Activated CD4-positive, alpha-beta T cell treated with anti-CD3 and anti-CD28 coated beads, Interleukin-2, amount 10 ng/mL, durations not matched to agents 24 days and 14 days (primary cell): ENCODE measurements at regions not wholly inside any gene's neighbourhood (a gene's known extent, or its start where the extent isn't known, plus 50 kb on each side); places are given as distances from the start of the nearest gene placed in this dataset.
"Not testable (repeated sequence)": the region's sequence is repeated elsewhere in the genome, so short reads cannot be mapped to it uniquely, and the experiment has no call there.

Experiments
- DNase-seq: peaks from one replicate; pipeline ENCODE4 v3.0.0; 2022
- H3K27ac Mint-ChIP-seq: one replicate; pipeline ENCODE4 v1.8.0; 2022; ENCODE audit warnings: mild to moderate bottlenecking, mixed read lengths
- H3K27me3 Mint-ChIP-seq: one replicate; pipeline ENCODE4 v1.8.0; 2022; ENCODE audit warnings: mixed read lengths
- H3K36me3 Mint-ChIP-seq: one replicate; pipeline ENCODE4 v1.8.0; 2022; ENCODE audit warnings: low read depth, mild to moderate bottlenecking, mixed read lengths
- H3K4me1 Mint-ChIP-seq: one replicate; pipeline ENCODE4 v1.8.0; 2021; ENCODE audit warnings: mixed read lengths
- H3K4me3 Mint-ChIP-seq: one replicate; pipeline ENCODE4 v1.8.0; 2022; ENCODE audit warnings: mild to moderate bottlenecking, moderate library complexity, mixed read lengths
- H3K9me3 Mint-ChIP-seq: one replicate; pipeline ENCODE4 v1.8.0; 2021; ENCODE audit warnings: mixed read lengths
- intact Hi-C: fragments of 100-400 bp; cut with micrococcal nuclease; formaldehyde crosslinking; loops from one replicate; pipeline ENCODE4 v1.15.1; 2023

DNA sequence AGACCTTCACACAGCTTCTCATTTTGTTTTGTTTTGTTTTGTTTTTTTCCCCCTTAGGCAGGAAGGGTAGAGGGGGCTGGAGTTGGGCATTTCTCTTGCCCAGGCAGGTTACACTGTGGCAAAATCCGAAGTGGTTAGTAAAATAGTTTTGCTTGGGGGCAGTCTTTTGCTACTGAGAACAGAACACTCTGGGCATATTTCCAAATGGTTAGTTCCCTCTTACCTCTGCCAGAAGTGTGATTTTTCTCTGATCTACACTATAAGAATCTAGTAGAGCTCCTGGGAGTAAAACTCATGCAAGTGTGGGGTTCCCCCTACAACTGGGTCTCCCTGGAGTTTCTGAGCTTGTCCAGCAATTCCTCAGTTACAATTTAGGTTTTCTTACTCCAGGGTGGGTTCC, 61.7 kb downstream of the NPS start:
- no peaks in the 10 kb centered on the region for H3K27me3 Mint-ChIP-seq
- H3K4me3 Mint-ChIP-seq, result no peak overlapping the region
- no peak for DNase-seq
- intact Hi-C loops, result no loop called here
- no peaks in the 10 kb centered on the region for H3K9me3 Mint-ChIP-seq
- no peaks in the 10 kb centered on the region for H3K4me1 Mint-ChIP-seq
- H3K27ac Mint-ChIP-seq, result no peak overlapping the region
- H3K36me3 Mint-ChIP-seq, result no peaks in the 10 kb centered on the region

DNA sequence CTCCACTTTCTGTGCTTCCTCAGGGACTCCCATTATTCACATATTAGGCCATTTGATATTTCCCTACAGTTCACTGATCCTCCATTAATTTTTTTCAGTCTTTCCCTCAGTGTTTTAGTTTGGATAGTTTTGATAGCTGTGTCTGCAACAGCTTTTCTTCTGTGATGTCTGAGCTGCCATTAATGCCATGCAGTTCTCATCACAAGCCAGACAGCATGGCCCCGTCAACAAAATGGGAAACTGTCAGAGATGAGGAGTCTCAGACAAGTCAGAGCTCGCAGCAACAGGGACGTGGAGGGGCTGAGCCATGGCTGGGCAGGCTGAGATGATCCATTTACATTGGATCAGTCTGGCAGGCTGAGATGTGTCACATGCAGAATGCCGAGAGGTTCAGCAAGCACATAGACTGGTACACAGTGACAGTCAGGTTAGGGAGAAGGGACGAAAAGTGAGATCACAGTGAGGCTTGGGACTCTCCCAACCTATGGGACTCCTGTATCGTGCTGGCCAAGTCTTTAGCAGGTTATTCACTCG, 65.4 kb downstream of the NPS start:
- intact Hi-C loops, result no loop called here
- Mint-ChIP-seq H3K36me3 (no peaks in the 10 kb centered on the region), H3K4me1 (no peaks in the 10 kb centered on the region), H3K27me3 (no peaks in the 10 kb centered on the region), H3K27ac (no peak overlapping the region), H3K9me3 (no peaks in the 10 kb centered on the region), H3K4me3 (no peak overlapping the region)
- no peak for DNase-seq

DNA sequence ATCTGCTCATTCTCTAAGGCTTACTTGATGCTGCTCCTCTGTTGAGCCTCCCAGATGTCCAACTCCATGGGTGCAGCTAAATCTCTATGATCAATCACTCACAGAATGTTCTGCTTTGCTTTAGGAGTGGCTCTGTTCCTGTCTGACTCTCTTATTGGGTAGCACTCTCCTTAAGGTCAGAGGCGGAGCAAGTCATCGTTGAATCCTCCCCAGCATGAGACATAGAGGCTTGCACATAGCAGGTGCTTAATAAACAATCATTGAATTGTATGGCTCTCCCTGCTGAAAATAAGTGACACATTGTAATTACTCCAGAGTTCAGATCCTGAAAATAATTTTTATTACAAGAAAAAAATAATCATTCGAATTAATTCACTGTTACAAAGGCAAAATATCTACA, 69.7 kb downstream of the NPS start:
- Mint-ChIP-seq H3K9me3 (no peaks in the 10 kb centered on the region), H3K27me3 (no peaks in the 10 kb centered on the region), H3K27ac (no peak overlapping the region), H3K36me3 (no peaks in the 10 kb centered on the region), H3K4me3 (no peak overlapping the region), H3K4me1 (no peaks in the 10 kb centered on the region)
- intact Hi-C loops, result no loop called here
- no peak for DNase-seq

DNA sequence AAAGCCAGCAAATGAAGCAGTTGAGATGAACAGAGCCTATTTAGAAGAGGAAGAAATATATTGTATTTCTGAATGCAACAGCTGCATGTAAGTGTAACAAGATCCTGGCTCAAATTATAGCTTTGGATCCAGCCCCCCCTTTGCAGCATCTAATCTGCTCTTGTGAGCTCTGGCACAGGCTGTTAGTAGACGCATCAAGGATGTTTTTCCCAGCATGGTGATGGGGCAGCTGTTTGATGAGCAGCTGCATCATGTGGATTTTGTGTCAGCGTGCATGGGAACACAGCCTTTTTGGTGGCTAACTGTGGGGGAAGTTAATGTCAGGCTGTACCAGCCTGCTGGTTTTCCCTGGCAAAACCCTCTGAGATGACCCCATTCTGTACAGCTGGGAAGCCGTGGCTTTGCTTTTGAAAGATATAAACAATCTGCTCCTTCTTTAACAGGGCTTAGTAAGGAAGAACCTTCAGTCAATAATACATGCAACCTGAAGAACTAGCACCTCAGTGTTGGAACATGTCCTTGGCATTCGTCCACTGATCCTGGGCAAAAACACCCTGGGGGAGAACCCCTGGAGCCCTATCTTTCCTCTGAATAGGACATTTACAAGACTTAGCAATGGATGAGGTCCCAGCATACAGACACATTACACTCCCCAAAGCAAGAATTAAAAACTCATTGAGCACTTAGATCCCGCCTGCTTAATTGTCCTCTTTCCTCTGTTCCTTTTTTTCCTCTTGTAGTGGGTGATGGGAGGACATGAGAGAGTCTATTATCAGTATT, 70.6 kb downstream of the NPS start:
- Mint-ChIP-seq H3K9me3 (no peaks in the 10 kb centered on the region), H3K4me1 (no peaks in the 10 kb centered on the region)
- intact Hi-C loops, result no loop called here

DNA sequence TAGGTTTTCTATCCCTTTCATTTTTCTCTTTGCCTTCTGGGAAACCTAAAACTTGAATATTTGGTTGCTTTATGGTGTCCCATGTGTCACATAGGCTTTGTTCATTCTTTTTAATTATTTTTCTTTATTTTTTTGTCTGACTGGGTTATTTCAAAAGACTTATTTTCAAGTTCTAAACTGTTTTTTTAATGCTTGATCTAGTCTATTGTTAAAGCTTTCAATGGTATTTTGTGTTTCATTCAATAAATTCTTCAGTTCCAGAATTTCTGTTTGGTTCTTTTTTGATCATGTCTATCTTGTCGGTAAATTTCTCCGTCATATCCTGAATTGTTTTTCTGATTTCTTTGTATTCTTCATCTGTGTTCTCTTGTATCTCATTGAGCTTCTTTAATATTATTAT, 86.8 kb downstream of the NPS start:
- peaks cover 17% of the 10 kb centered on the region for H3K9me3 Mint-ChIP-seq
- H3K4me3 Mint-ChIP-seq, result no peak overlapping the region
- no peaks in the 10 kb centered on the region for H3K36me3 Mint-ChIP-seq
- intact Hi-C loops, result loop anchor here (10.0 kb wide), 1 partner anchor 61 kb away; no protein-coding TSS in a partner anchor
- no peaks in the 10 kb centered on the region for H3K27me3 Mint-ChIP-seq
- no peak for DNase-seq
- H3K27ac Mint-ChIP-seq, result no peak overlapping the region
- no peaks in the 10 kb centered on the region for H3K4me1 Mint-ChIP-seq

More for the DNA sequence above, 70.6 kb downstream of the NPS start:
- Mint-ChIP-seq H3K4me3 (no peak overlapping the region), H3K27me3 (no peaks in the 10 kb centered on the region), H3K36me3 (no peaks in the 10 kb centered on the region), H3K27ac (no peak overlapping the region)
- no peak for DNase-seq

DNA sequence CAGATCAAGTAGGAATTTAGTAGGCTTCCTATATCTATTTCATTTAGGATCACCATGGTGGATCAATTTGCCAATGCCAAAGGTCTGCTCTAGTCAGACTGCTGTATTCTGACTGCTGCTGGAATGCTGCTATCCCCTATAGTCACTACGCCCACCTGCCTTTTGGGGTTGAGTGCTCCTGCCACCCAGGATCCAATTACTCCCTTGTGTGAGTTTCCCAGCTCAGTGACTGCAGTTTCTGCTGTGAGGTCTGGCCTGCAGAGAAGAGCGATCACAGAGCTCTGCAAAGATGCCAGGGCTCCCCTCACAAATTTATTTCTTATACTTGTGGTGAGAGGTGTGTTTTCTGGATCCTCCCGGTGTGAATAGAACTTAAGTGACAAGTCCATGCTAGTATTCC, 88.1 kb upstream of the FOXI2 start:
- Mint-ChIP-seq H3K4me3 (no peak overlapping the region), H3K4me1 (no peaks in the 10 kb centered on the region), H3K9me3 (no peaks in the 10 kb centered on the region), H3K27me3 (no peaks in the 10 kb centered on the region), H3K36me3 (no peaks in the 10 kb centered on the region), H3K27ac (no peak overlapping the region)
- no peak for DNase-seq
- intact Hi-C loops, result no loop called here

DNA sequence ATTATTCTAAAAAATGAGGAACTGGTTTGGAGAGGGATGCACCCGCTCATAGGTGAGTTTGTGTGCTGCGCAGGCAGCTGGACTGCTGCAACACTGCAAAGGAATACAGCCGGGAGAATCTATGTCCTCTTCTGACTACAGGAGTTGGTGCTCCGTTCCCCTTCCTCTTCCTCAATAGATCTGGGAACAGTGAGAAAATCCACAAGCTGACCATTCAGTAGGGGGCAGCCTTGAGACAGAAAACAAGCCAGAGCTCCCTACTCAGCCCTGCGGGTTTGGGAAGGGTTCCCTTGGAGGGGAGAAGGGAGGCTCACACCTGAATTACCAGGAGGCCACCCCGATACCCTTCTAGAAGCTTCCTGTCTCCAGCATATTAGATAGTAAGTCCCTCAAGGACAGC, 87.3 kb upstream of the FOXI2 start:
- no peak overlapping the region for H3K4me3 Mint-ChIP-seq
- H3K27ac Mint-ChIP-seq, result no peak overlapping the region
- H3K27me3 Mint-ChIP-seq, result no peaks in the 10 kb centered on the region
- no peaks in the 10 kb centered on the region for H3K9me3 Mint-ChIP-seq
- H3K36me3 Mint-ChIP-seq, result no peaks in the 10 kb centered on the region
- intact Hi-C loops, result no loop called here
- H3K4me1 Mint-ChIP-seq, result no peaks in the 10 kb centered on the region
- DNase-seq, result no peak

DNA sequence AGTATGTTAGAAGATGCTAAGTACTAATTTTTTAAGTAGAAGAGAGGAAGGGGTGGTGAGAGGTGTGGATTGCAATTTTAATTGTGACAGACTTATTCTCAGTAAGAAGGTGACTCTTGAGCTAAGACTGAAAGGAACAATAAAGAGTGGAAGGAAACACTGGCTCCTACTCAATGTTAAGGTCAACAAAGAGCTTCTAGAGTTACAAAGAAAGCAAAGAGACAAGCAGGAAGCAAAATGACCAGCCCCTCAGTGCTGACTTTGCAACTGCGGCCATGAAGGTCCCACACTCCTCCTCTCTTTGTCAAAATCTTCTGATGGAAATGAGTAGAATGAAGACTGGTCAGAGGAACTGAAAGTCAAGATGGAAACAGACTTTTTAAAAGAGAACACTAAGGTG, 79.9 kb upstream of the FOXI2 start:
- DNase-seq, result no peak
- Mint-ChIP-seq H3K4me1 (no peaks in the 10 kb centered on the region), H3K9me3 (no peaks in the 10 kb centered on the region), H3K27me3 (no peaks in the 10 kb centered on the region), H3K36me3 (no peaks in the 10 kb centered on the region), H3K4me3 (no peak overlapping the region), H3K27ac (no peak overlapping the region)
- intact Hi-C loops, result no loop called here

DNA sequence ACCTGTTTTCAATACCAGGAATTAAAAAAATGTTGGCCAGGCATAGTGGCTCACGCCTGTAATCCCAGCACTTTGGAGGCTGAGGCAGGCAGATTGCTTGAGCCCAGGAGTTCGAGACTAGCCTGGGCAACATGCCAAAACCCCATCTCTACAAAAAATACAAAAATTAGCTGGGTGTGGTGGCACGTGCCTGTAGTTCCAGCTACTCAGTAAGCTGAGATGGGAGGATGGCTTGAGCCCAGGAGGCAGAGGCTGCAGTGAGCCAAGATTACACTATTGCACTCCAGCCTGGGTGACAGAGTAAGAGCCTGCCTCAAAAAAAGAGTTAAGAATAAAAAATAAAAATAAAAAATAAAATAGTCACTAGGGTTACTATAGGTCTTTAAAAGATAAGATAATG, 60.6 kb upstream of the FOXI2 start:
- DNase-seq, result peak; percentile 40
- H3K9me3 Mint-ChIP-seq, H3K4me3 Mint-ChIP-seq, H3K27me3 Mint-ChIP-seq, H3K36me3 Mint-ChIP-seq, intact Hi-C loops, H3K4me1 Mint-ChIP-seq, H3K27ac Mint-ChIP-seq: not testable (repeated sequence)

DNA sequence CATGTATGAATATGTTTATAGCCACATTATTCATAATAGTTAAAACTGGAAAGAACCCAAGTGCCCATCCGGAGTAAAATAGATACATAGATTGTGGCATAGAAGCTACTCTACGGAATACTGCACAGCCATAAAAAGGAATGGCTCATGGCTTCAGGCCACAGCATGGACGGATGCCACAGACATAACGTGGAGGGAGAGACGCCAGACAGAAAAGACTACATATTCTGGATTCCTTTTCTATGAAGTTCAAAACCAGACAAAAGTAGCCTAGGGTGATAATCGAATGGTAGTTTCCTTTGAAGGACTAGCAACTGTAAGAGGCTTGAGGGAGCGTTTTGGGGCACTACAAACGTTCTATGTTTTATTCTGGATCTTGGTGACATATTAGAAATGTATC, 58.9 kb upstream of the FOXI2 start:
- intact Hi-C loops, result no loop called here
- DNase-seq, result peak; percentile 22

DNA sequence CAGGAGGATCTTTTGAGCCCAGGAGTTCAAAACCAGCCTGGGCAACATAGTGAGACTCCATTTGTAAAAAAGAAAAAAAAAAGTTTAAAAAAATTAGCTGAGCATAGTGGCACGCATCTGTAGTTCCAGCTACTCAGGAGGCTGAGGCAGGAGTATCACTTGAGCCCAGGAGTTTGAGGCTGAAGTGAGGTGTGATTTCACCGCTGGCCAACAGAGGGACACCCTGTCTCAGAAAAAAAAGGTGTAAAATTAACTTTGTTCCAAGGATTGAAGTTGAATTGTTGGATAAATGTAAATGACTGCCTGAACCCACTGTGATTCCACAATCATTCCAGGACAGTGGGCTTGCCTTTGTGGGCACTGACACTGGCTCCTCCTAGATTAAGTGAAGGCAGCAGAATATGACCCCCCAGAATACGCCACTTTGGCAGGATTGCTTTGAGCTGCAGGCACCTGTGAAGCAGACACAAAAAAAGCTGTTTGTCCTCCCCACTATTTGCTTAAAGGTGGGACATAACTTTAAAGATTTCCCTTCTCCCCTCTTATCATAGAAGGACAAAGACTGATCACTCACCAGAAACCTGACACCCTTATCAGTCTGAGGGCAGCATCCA, 57.2 kb upstream of the FOXI2 start:
- DNase-seq, result peak; percentile 35
- H3K27me3 Mint-ChIP-seq, result no peaks in the 10 kb centered on the region
- H3K4me3 Mint-ChIP-seq, result no peak overlapping the region
- H3K4me1 Mint-ChIP-seq, result no peaks in the 10 kb centered on the region
- H3K36me3 Mint-ChIP-seq, result no peaks in the 10 kb centered on the region
- H3K27ac Mint-ChIP-seq, result no peak overlapping the region
- intact Hi-C loops, result no loop called here
- no peaks in the 10 kb centered on the region for H3K9me3 Mint-ChIP-seq

More for the DNA sequence above, 58.9 kb upstream of the FOXI2 start:
- H3K36me3 Mint-ChIP-seq, result no peaks in the 10 kb centered on the region
- no peak overlapping the region for H3K27ac Mint-ChIP-seq
- no peaks in the 10 kb centered on the region for H3K9me3 Mint-ChIP-seq
- no peak overlapping the region for H3K4me3 Mint-ChIP-seq
- H3K4me1 Mint-ChIP-seq, result no peaks in the 10 kb centered on the region
- no peaks in the 10 kb centered on the region for H3K27me3 Mint-ChIP-seq
